ENCODE measurements at regions not wholly inside any gene's neighbourhood (a gene's known extent, or its start where the extent isn't known, plus 50 kb on each side); places are given as distances from the start of the nearest gene placed in this dataset.

DNA sequence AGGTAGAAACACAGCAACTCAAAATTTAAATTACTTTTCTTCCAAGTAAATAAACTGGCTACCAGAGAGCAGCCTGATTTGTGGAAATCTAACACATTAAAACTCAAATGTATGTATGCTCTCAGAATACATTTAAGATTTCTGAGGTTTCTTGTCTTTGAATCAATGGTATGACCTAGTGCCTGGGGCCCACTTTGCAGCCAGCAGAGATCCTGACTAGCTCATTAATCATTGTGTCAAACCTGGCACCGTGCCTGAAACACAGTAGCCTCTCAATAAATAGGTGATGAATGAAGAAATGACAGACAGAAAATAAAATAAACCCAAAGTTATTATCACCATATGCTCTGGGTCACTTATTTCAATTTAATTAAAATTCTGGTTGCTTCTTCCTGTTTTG is 176.2 kb upstream of the FAT3 start:
- TF ChIP-seq, protein P1, sequence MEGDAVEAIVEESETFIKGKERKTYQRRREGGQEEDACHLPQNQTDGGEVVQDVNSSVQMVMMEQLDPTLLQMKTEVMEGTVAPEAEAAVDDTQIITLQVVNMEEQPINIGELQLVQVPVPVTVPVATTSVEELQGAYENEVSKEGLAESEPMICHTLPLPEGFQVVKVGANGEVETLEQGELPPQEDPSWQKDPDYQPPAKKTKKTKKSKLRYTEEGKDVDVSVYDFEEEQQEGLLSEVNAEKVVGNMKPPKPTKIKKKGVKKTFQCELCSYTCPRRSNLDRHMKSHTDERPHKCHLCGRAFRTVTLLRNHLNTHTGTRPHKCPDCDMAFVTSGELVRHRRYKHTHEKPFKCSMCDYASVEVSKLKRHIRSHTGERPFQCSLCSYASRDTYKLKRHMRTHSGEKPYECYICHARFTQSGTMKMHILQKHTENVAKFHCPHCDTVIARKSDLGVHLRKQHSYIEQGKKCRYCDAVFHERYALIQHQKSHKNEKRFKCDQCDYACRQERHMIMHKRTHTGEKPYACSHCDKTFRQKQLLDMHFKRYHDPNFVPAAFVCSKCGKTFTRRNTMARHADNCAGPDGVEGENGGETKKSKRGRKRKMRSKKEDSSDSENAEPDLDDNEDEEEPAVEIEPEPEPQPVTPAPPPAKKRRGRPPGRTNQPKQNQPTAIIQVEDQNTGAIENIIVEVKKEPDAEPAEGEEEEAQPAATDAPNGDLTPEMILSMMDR (IDR thresholded peaks at IDR 0.05; ENCODE audit: poor library complexity): no peak
- TF ChIP-seq EZH2phosphoT487 (IDR thresholded peaks at IDR 0.05; ENCODE audit: low read depth, severe bottlenecking, unreplicated experiment): no peak

All from hepatocyte (in vitro differentiated cells).